Hematopoietic multipotent progenitor cell treated with erythropoietin and hydrocortisone succinate and interleukin-3 and kit ligand, for 6 days (in vitro differentiated cells): ENCODE measurements at regions not wholly inside any gene's neighbourhood (a gene's known extent, or its start where the extent isn't known, plus 50 kb on each side); places are given as distances from the start of the nearest gene placed in this dataset.
A peak's percentile ranks its signal among the peaks of the same experiment; 100 is the strongest.

Experiments used
- DNase-seq: peaks from one replicate; pipeline ENCODE4 v3.0.0-alpha.2; 2015

- peak; percentile 32 for DNase-seq
Measured at GRCh38 chr7:125661006-125661405, 731.4 kb upstream of the POT1 start.

- DNase-seq: no peak
Measured at GRCh38 chr7:125654076-125654475, 724.5 kb upstream of the POT1 start.

GRCh38 chr7:125651823-125652528 lies 722.4 kb upstream of the POT1 start:
- DNase-seq: no peak

- no peak for DNase-seq
Measured at GRCh38 chr7:125648543-125648942, 718.9 kb upstream of the POT1 start.

- DNase-seq: no peak
Measured at GRCh38 chr7:125645770-125646169, 716.1 kb upstream of the POT1 start.

- peak; percentile 37 for DNase-seq
Measured at GRCh38 chr7:125644109-125644508, 714.5 kb upstream of the POT1 start.

GRCh38 chr7:125643302-125643701 lies 713.7 kb upstream of the POT1 start:
- DNase-seq: no peak

GRCh38 chr7:125641884-125642283 lies 712.3 kb upstream of the POT1 start:
- no peak for DNase-seq

GRCh38 chr7:125636320-125636962 lies 706.8 kb upstream of the POT1 start:
- no peak for DNase-seq

- DNase-seq: no peak
Measured at GRCh38 chr7:125618516-125618915, 688.9 kb upstream of the POT1 start.

GRCh38 chr7:125611582-125611981 lies 682.0 kb upstream of the POT1 start:
- DNase-seq: no peak

GRCh38 chr7:125606671-125607070 lies 677.0 kb upstream of the POT1 start:
- DNase-seq: no peak

GRCh38 chr7:125605241-125605640 lies 675.6 kb upstream of the POT1 start:
- DNase-seq: peak; percentile 20

- DNase-seq: no peak
Measured at GRCh38 chr7:125602441-125602840, 672.8 kb upstream of the POT1 start.

GRCh38 chr7:125599387-125599786 lies 669.8 kb upstream of the POT1 start:
- no peak for DNase-seq

- peak; percentile 9 for DNase-seq
Measured at GRCh38 chr7:125592331-125592730, 662.7 kb upstream of the POT1 start.

- DNase-seq: no peak
Measured at GRCh38 chr7:125573126-125573525, 643.5 kb upstream of the POT1 start.

- no peak for DNase-seq
Measured at GRCh38 chr7:125572414-125572813, 642.8 kb upstream of the POT1 start.

GRCh38 chr7:125568799-125569198 lies 639.2 kb upstream of the POT1 start:
- no peak for DNase-seq

GRCh38 chr7:125567686-125568085 lies 638.1 kb upstream of the POT1 start:
- DNase-seq: no peak

- DNase-seq: no peak
Measured at GRCh38 chr7:125563964-125564529, 634.4 kb upstream of the POT1 start.

- no peak for DNase-seq
Measured at GRCh38 chr7:125563557-125563956, 633.9 kb upstream of the POT1 start.

- peak; percentile 4 for DNase-seq
Measured at GRCh38 chr7:125561006-125561405, 631.4 kb upstream of the POT1 start.

GRCh38 chr7:125559921-125560320 lies 630.3 kb upstream of the POT1 start:
- DNase-seq: peak; percentile 4
